WI38 (cell line): ENCODE measurements at regions not wholly inside any gene's neighbourhood (a gene's known extent, or its start where the extent isn't known, plus 50 kb on each side); places are given as distances from the start of the nearest gene placed in this dataset.

ENCODE experiments used
- H3K4me3 ChIP-seq: 2 replicates; pipeline ENCODE4 v1.5.1; 2011; ENCODE audit warnings: low read depth, mild to moderate bottlenecking, control low read depth, low read length
- TF ChIP-seq, protein P1 (sequence below): IDR thresholded peaks from 2 replicates; pipeline ENCODE4 v1.5.1; 2012; ENCODE audit warnings: low read depth, mild to moderate bottlenecking, control low read depth, low read length

GRCh38 chr11:15730263-15730994 lies 615.7 kb downstream of the INSC start:
- TF ChIP-seq, protein P1, sequence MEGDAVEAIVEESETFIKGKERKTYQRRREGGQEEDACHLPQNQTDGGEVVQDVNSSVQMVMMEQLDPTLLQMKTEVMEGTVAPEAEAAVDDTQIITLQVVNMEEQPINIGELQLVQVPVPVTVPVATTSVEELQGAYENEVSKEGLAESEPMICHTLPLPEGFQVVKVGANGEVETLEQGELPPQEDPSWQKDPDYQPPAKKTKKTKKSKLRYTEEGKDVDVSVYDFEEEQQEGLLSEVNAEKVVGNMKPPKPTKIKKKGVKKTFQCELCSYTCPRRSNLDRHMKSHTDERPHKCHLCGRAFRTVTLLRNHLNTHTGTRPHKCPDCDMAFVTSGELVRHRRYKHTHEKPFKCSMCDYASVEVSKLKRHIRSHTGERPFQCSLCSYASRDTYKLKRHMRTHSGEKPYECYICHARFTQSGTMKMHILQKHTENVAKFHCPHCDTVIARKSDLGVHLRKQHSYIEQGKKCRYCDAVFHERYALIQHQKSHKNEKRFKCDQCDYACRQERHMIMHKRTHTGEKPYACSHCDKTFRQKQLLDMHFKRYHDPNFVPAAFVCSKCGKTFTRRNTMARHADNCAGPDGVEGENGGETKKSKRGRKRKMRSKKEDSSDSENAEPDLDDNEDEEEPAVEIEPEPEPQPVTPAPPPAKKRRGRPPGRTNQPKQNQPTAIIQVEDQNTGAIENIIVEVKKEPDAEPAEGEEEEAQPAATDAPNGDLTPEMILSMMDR: no peak
- no peak overlapping the region for H3K4me3 ChIP-seq

- no peak overlapping the region for H3K4me3 ChIP-seq
These were observed 616.3 kb downstream of the INSC start for GRCh38 chr11:15730995-15731385.

DNA sequence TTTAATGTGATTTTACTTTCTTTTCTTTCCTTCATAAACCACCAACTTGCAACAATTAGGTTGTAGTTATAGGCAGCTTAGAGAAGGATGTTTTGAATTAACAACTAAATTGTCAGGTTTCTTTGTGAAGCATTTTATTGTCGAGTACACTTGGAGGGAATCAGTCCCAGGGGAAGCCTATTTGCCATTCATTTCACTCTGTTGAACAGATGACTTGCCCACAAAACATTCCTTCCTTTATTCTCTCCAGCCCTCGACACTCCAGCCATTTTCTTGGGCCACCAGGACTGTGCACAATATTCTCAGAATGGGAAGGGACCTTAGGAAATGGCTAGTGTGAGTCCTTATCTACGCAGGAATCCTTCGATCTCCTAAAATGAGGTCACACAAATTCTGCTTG lies 620.6 kb downstream of the SOX6 start:
- TF ChIP-seq, protein P1: no peak
- H3K4me3 ChIP-seq: no peak overlapping the region

More at GRCh38 chr11:15730995-15731385, 616.3 kb downstream of the INSC start:
- TF ChIP-seq, protein P1: no peak

- H3K4me3 ChIP-seq: no peak overlapping the region
- TF ChIP-seq, protein P1: no peak
These were observed 619.0 kb downstream of the SOX6 start for GRCh38 chr11:15737320-15737719.

DNA sequence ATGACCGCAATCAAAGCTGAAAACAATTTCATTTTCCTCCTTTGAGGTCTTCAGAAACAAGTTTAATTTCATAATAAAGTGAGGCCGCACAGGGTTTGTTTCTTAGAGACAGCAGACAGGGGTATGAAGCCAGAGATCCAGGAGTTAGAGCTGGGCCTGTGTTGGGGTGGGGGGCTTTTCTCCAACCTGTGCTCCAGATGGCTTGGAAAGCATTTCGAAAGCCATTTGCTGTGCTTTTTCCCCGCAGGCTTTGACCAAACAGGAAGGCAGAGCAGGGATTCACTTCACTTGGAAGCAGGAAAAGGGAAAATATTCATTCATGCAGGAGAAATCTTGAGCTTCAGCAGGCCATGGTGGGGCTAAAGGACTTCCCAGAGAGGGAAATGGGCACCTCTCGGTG lies 617.4 kb downstream of the SOX6 start:
- no peak overlapping the region for H3K4me3 ChIP-seq
- TF ChIP-seq, protein P1: no peak

DNA sequence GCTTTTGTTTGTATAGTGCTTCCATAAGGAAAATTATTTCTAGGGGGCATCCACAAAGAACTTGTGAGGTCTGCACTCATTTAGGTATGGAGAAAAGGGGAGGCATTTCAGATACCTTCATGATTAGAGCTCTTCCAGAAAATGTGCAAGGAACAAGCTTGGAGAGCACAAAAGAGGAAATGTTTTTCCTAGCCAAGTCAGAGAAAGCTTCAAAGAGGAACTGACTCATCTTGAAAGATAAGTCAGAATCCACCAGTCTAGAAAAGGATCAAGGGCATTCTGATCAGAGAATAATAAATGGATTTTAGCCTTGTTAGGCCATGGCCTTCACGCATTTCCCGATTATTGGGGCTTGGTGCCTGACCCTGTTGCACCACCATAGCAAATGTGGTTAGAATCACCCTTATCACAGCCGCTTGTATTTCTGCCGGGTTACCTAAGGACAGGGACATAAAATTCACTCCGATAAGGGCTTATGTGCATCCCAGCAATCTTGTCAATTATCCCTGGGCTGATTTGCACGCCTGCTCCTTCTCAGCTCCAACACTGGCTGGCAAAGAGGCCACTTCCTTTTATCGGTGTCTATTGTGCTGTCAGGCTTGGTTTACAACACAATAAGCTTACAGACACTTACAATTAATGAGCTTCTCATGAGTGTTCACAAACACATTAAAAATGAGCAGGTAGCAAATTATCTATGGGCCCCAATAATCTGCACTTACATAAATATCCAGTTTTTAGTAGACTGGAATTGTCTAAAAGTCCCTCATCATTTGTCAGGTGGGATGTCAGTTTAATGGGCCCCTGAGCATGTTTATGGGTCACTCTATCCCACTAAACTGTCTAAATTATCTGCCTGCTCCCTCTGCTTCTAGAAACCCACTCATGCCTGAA lies 613.5 kb downstream of the SOX6 start:
- H3K4me3 ChIP-seq: no peak overlapping the region
- TF ChIP-seq, protein P1: no peak

- H3K4me3 ChIP-seq: no peak overlapping the region
These were observed 611.7 kb downstream of the SOX6 start for GRCh38 chr11:15744693-15745092.

More at GRCh38 chr11:15744693-15745092, 611.7 kb downstream of the SOX6 start:
- TF ChIP-seq, protein P1: no peak
